Sigmoid colon (tissue), 4 donors: ENCODE measurements at regions not wholly inside any gene's neighbourhood (a gene's known extent, or its start where the extent isn't known, plus 50 kb on each side); places are given as distances from the start of the nearest gene placed in this dataset.

Experiments
- CTCF ChIP-seq, 4 experiments: fragments of 450-650 bp in 3 of 4; fragments of 200-600 bp in 1 of 4; IDR thresholded peaks; one replicate each; pipeline ENCODE4 v1.5.1; 2016 to 2019; ENCODE audit warnings: antibody characterized with exemption in 4 of 4, mild to moderate bottlenecking in 3 of 4, moderate library complexity in 2 of 4
- POLR2A ChIP-seq, 2 donors: fragments of 450-650 bp; IDR thresholded peaks; one replicate each; pipeline ENCODE4 v1.6.1; 2016; ENCODE audit warnings: antibody characterized with exemption in 2 of 2, mild to moderate bottlenecking in 2 of 2, moderate library complexity in 2 of 2
- POLR2AphosphoS5 ChIP-seq, 4 donors: sonication (generic); formaldehyde crosslinking; IDR thresholded peaks; one replicate each; pipeline ENCODE4 v1.6.1; 2017; ENCODE audit warnings: antibody characterized with exemption in 4 of 4

- TF ChIP-seq CTCF (IDR thresholded peaks at IDR 0.05): no peak
- no peak for TF ChIP-seq POLR2A (IDR thresholded peaks at IDR 0.05)
- TF ChIP-seq POLR2AphosphoS5 (IDR thresholded peaks at IDR 0.05): no peak
Measured at GRCh38 chr18:28476302-28476701, 299.4 kb upstream of the CDH2 start.
